GM23248 (cell line): ENCODE measurements at regions not wholly inside any gene's neighbourhood (a gene's known extent, or its start where the extent isn't known, plus 50 kb on each side); places are given as distances from the start of the nearest gene placed in this dataset.

Source experiments
- EZH2 ChIP-seq: fragments of 200-600 bp; sonication (generic); IDR thresholded peaks from 2 replicates; pipeline ENCODE4 v1.6.1; 2018; ENCODE audit warnings: antibody characterized with exemption, mild to moderate bottlenecking; ENCODE audit not compliant: insufficient read depth, poor library complexity, severe bottlenecking
- EZH2phosphoT487 ChIP-seq: fragments of 200-600 bp; sonication (generic); IDR thresholded peaks from 2 replicates; pipeline ENCODE4 v1.6.1; 2018; ENCODE audit warnings: antibody characterized with exemption, moderate library complexity, mild to moderate bottlenecking, low read depth; ENCODE audit not compliant: insufficient read depth

- TF ChIP-seq EZH2, result no peak
- no peak for TF ChIP-seq EZH2phosphoT487
Measured at GRCh38 chr5:99747342-99747741, 787.8 kb upstream of the FAM174A start.
